H1 (cell line): ENCODE measurements at regions not wholly inside any gene's neighbourhood (a gene's known extent, or its start where the extent isn't known, plus 50 kb on each side); places are given as distances from the start of the nearest gene placed in this dataset.

Experiments
- ATF3 ChIP-seq: IDR thresholded peaks from 2 replicates; pipeline ENCODE4 v1.6.1; 2011; ENCODE audit warnings: low read depth, mild to moderate bottlenecking, low read length; ENCODE audit not compliant: insufficient read depth
- CHD7 ChIP-seq: fragments of 300-600 bp; sonication (generic); IDR thresholded peaks from 2 replicates; pipeline ENCODE4 v1.7.1; 2012; ENCODE audit warnings: low read length, moderate library complexity, mild to moderate bottlenecking, inconsistent platforms; ENCODE audit not compliant: insufficient replicate concordance
- NRF1 ChIP-seq: IDR thresholded peaks from 2 replicates; pipeline ENCODE4 v1.6.1; 2011; ENCODE audit warnings: mild to moderate bottlenecking, low read depth, low read length, improper control_type of control experiment
- POLR2A ChIP-seq, 2 experiments: IDR thresholded peaks; 1 replicate in 1 of 2; 2 replicates in 1 of 2; pipeline ENCODE4 v1.6.1; 2011; ENCODE audit warnings: low read depth in 2 of 2, low read length in 2 of 2, mild to moderate bottlenecking in 2 of 2; ENCODE audit errors: control extremely low read depth in 1 of 2
- POLR2AphosphoS5 ChIP-seq: IDR thresholded peaks from 2 replicates; pipeline ENCODE4 v1.6.1; 2011; ENCODE audit warnings: low read depth, low read length
- RXRA ChIP-seq: IDR thresholded peaks from 2 replicates; pipeline ENCODE4 v1.6.1; 2011; ENCODE audit warnings: low read depth, mild to moderate bottlenecking, low read length, moderate library complexity; ENCODE audit not compliant: insufficient read depth
- SUZ12 ChIP-seq: fragments of 200-600 bp; sonication (generic); IDR thresholded peaks from 2 replicates; pipeline ENCODE4 v1.6.1; 2012; ENCODE audit warnings: mild to moderate bottlenecking, inconsistent platforms, low read length, moderate library complexity, mixed read lengths

- no peak for TF ChIP-seq CHD7
- no peak for TF ChIP-seq RXRA
- no peak for TF ChIP-seq NRF1
- TF ChIP-seq POLR2A (IDR thresholded peaks at IDR 0.05; ENCODE audit: control extremely low read depth in 1 of 2, low read depth in 2 of 2, low read length in 2 of 2), result no peak
- no peak for TF ChIP-seq SUZ12
- TF ChIP-seq POLR2AphosphoS5, result no peak
- TF ChIP-seq ATF3, result no peak
Observed at GRCh38 chr2:228709788-228710371, 528.4 kb upstream of the SPHKAP start (continued).
